NOMO-1 (cell line): ENCODE measurements at regions not wholly inside any gene's neighbourhood (a gene's known extent, or its start where the extent isn't known, plus 50 kb on each side); places are given as distances from the start of the nearest gene placed in this dataset.
A peak's percentile ranks its signal among the peaks of the same experiment; 100 is the strongest.

Source experiments
- DNase-seq, 2 experiments: peaks; one replicate each; lab custom pipeline; 2025; ENCODE audit not compliant: unreplicated experiment in 2 of 2; lab: John Stamatoyannopoulos, UW

- no peak for DNase-seq
Measured at GRCh38 chr2:236977063-236977851, 108.4 kb upstream of the COPS8 start.

GRCh38 chr2:236977852-236978398 lies 107.8 kb upstream of the COPS8 start:
- DNase-seq, result no peak

- no peak for DNase-seq
Measured at GRCh38 chr2:236979664-236980063, 106.0 kb upstream of the COPS8 start.

- DNase-seq, result no peak
Measured at GRCh38 chr2:236980961-236981360, 104.7 kb upstream of the COPS8 start.

GRCh38 chr2:236981701-236982485 lies 103.8 kb upstream of the COPS8 start:
- no peak for DNase-seq

GRCh38 chr2:236982693-236983455 lies 102.8 kb upstream of the COPS8 start:
- DNase-seq, result no peak

- DNase-seq, result no peak
Measured at GRCh38 chr2:236984046-236984445, 101.6 kb upstream of the COPS8 start.

- no peak for DNase-seq
Measured at GRCh38 chr2:236985761-236986339, 99.8 kb upstream of the COPS8 start.

GRCh38 chr2:236986524-236987330 lies 99.0 kb upstream of the COPS8 start:
- DNase-seq, result no peak

- no peak for DNase-seq
Measured at GRCh38 chr2:236988216-236988615, 97.5 kb upstream of the COPS8 start.

- peak; percentile 74 to 84 for DNase-seq
Measured at GRCh38 chr2:236988690-236989624, 96.7 kb upstream of the COPS8 start.

- no peak for DNase-seq
Measured at GRCh38 chr2:236990552-236990951, 95.1 kb upstream of the COPS8 start.

- no peak for DNase-seq
Measured at GRCh38 chr2:236991874-236992273, 93.8 kb upstream of the COPS8 start.

- DNase-seq, result no peak
Measured at GRCh38 chr2:236993286-236993685, 92.4 kb upstream of the COPS8 start.

- no peak for DNase-seq
Measured at GRCh38 chr2:236994361-236994760, 91.3 kb upstream of the COPS8 start.

- DNase-seq, result no peak
Measured at GRCh38 chr2:236997069-236997715, 88.5 kb upstream of the COPS8 start.

GRCh38 chr2:236998236-236998635 lies 87.5 kb upstream of the COPS8 start:
- no peak for DNase-seq

GRCh38 chr2:236998758-236999157 lies 86.9 kb upstream of the COPS8 start:
- DNase-seq, result no peak
